GM12891 (cell line): ENCODE measurements at regions not wholly inside any gene's neighbourhood (a gene's known extent, or its start where the extent isn't known, plus 50 kb on each side); places are given as distances from the start of the nearest gene placed in this dataset.

Experiments used
- PAX5 ChIP-seq: IDR thresholded peaks from 2 replicates; pipeline ENCODE4 v1.6.1; 2011; ENCODE audit warnings: low read length, moderate library complexity, mild to moderate bottlenecking; ENCODE audit not compliant: insufficient read depth, severe bottlenecking
- POLR2A ChIP-seq: IDR thresholded peaks from 2 replicates; pipeline ENCODE4 v1.6.1; 2011; ENCODE audit warnings: low read depth, low read length, control low read depth
- POLR2AphosphoS5 ChIP-seq: IDR thresholded peaks from 2 replicates; pipeline ENCODE4 v1.6.1; 2011; ENCODE audit warnings: low read depth, low read length, control low read depth
- SPI1 ChIP-seq: IDR thresholded peaks from 2 replicates; pipeline ENCODE4 v1.6.1; 2011; ENCODE audit warnings: low read depth, low read length, control low read depth
- TAF1 ChIP-seq: IDR thresholded peaks from 2 replicates; pipeline ENCODE4 v1.6.1; 2011; ENCODE audit warnings: low read depth, low read length, control low read depth

DNA sequence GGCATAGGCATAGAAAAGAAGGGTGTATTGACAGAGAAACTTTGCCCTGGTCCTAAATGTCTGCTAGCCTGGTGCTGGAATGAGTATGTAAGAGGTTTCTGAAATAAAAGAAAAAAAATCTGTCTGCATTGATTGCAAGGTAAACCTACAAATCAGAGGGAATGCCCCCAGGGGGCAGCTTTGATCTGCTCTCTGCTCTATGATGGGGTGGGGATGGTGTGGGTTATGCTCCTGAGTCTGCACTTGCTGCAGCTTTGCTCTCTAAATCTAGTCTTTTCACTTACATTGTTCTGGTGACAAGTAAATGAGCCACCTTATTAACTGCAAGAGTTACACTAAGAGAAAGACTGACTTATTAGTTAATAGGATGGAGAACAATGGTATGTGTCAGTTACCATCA lies 468.4 kb upstream of the STXBP6 start:
- TF ChIP-seq POLR2AphosphoS5 (no peak), POLR2A (no peak), PAX5 (no peak), TAF1 (no peak), SPI1 (no peak)
